H1 (cell line): ENCODE measurements at regions not wholly inside any gene's neighbourhood (a gene's known extent, or its start where the extent isn't known, plus 50 kb on each side); places are given as distances from the start of the nearest gene placed in this dataset.

Experiments used
- CTCF ChIA-PET: fragments of 300-600 bp; sonication (Branson Sonifier 250); formaldehyde crosslinking; loops from one replicate; lab custom pipeline; 2021; ENCODE audit not compliant: partially characterized antibody; lab: Charles Lee
- POLR2A ChIA-PET: fragments of 300-600 bp; sonication (Branson Sonifier 250); formaldehyde crosslinking; loops from one replicate; lab custom pipeline; 2021; ENCODE audit warnings: inconsistent platforms; ENCODE audit not compliant: partially characterized antibody; lab: Charles Lee
- DNase-seq, 2 experiments: peaks; one replicate each; pipeline versions ENCODE4 v3.0.0 to v3.0.0-alpha.2; 2010 to 2022; ENCODE audit warnings: low spot score in 2 of 2, low read depth in 1 of 2, mixed read lengths in 1 of 2
- FAIRE-seq: peaks from 2 replicates; lab custom pipeline; 2011; peaks lifted over from hg19 to GRCh38; lab: Jason Lieb, UNC
- H2AFZ ChIP-seq: 2 replicates; pipeline ENCODE4 v1.8.1; 2012; ENCODE audit warnings: low read length, inconsistent platforms
- H2AK5ac ChIP-seq: 2 replicates; pipeline ENCODE4 v1.6.1; 2013; ENCODE audit warnings: low read depth, low read length
- H2BK120ac ChIP-seq: replicated peaks from 2 replicates; pipeline ENCODE3; 2013; ENCODE audit warnings: low read depth, low read length, inconsistent platforms
- H2BK12ac ChIP-seq: 2 replicates; pipeline ENCODE4 v1.6.1; 2013; ENCODE audit warnings: low read depth, low read length
- H2BK15ac ChIP-seq: 2 replicates; pipeline ENCODE4 v1.6.1; 2013; ENCODE audit warnings: low read length
- H2BK20ac ChIP-seq: 2 replicates; pipeline ENCODE4 v1.6.1; 2013; ENCODE audit warnings: low read length
- H2BK5ac ChIP-seq: 2 replicates; pipeline ENCODE4 v1.6.1; 2013; ENCODE audit warnings: low read depth, low read length
- H3K14ac ChIP-seq: 2 replicates; pipeline ENCODE4 v1.6.1; 2013; ENCODE audit warnings: inconsistent platforms; ENCODE audit not compliant: insufficient read length
- H3K18ac ChIP-seq: 2 replicates; pipeline ENCODE4 v1.6.1; 2013; ENCODE audit warnings: low read length; ENCODE audit errors: extremely low read depth
- H3K23ac ChIP-seq: 2 replicates; pipeline ENCODE4 v1.6.1; 2013; ENCODE audit warnings: inconsistent platforms; ENCODE audit not compliant: insufficient read length
- H3K23me2 ChIP-seq: 2 replicates; pipeline ENCODE4 v1.6.1; 2013; ENCODE audit warnings: low read depth, low read length
- H3K27ac ChIP-seq: 2 replicates; pipeline ENCODE4 v1.6.1; 2011; ENCODE audit warnings: low read depth, low read length, inconsistent platforms
- H3K27me3 ChIP-seq, 4 experiments: replicated peaks in 1 of 4; 1 replicate in 1 of 4; 2 replicates in 3 of 4; pipeline versions ENCODE4 v1.6.1 to v1.8.1; 2011 to 2013; ENCODE audit warnings: low read length in 3 of 4, mild to moderate bottlenecking in 3 of 4, inconsistent platforms in 2 of 4, mixed read lengths in 2 of 4, moderate library complexity in 1 of 4; ENCODE audit not compliant: control insufficient read depth in 3 of 4, insufficient read depth in 3 of 4; ENCODE audit errors: extremely low read depth in 1 of 4
- H3K36me3 ChIP-seq, 4 experiments: 2 replicates each; pipeline versions ENCODE4 v1.6.1 to v1.8.1; 2011 to 2013; ENCODE audit warnings: mild to moderate bottlenecking in 4 of 4, low read length in 3 of 4, moderate library complexity in 2 of 4, control low read depth in 1 of 4, inconsistent platforms in 1 of 4; ENCODE audit not compliant: insufficient read depth in 4 of 4, control insufficient read depth in 2 of 4
- H3K4ac ChIP-seq: replicated peaks from 2 replicates; pipeline ENCODE3; 2013; ENCODE audit warnings: low read length, low read depth, mixed read lengths, inconsistent platforms; ENCODE audit not compliant: insufficient read length
- H3K4me1 ChIP-seq, 4 experiments: replicated peaks in 1 of 4; 1 replicate in 1 of 4; 2 replicates in 3 of 4; pipeline versions ENCODE4 v1.6.1 to v1.8.1; 2011 to 2013; ENCODE audit warnings: low read length in 3 of 4, inconsistent platforms in 2 of 4, mixed read lengths in 1 of 4; ENCODE audit not compliant: insufficient read depth in 4 of 4, control insufficient read depth in 3 of 4
- H3K4me2 ChIP-seq, 2 experiments: 2 replicates each; pipeline versions ENCODE4 v1.6.1 to v1.8.1; 2011 to 2013; ENCODE audit warnings: low read depth in 2 of 2, low read length in 2 of 2, control low read depth in 1 of 2, inconsistent platforms in 1 of 2, mild to moderate bottlenecking in 1 of 2; ENCODE audit not compliant: insufficient read depth in 1 of 2
- H3K4me3 ChIP-seq, 4 experiments: fragments of 200-600, 300-600 bp in 1 of 4; sonication (generic), shearing (Covaris generic), sonication (Bioruptor Twin) in 1 of 4; 2 replicates each; pipeline versions ENCODE4 v1.5.1 to v1.8.1; 2011 to 2016; ENCODE audit warnings: low read length in 4 of 4, low read depth in 3 of 4, control low read depth in 2 of 4, inconsistent platforms in 2 of 4, mild to moderate bottlenecking in 2 of 4, mixed read lengths in 1 of 4, moderate library complexity in 1 of 4; ENCODE audit not compliant: insufficient read depth in 2 of 4; ENCODE audit errors: extremely low read depth in 1 of 4
- H3K56ac ChIP-seq: replicated peaks from 2 replicates; pipeline ENCODE3; 2013; ENCODE audit warnings: low read depth, mild to moderate bottlenecking, mixed read lengths, low read length, inconsistent platforms; ENCODE audit not compliant: insufficient read length
- H3K79me1 ChIP-seq: 2 replicates; pipeline ENCODE4 v1.6.1; 2013; ENCODE audit warnings: low read depth, low read length, control low read depth
- H3K79me2 ChIP-seq, 2 experiments: 2 replicates each; pipeline versions ENCODE4 v1.6.1 to v1.8.1; 2012 to 2013; ENCODE audit warnings: low read length in 2 of 2, mild to moderate bottlenecking in 2 of 2, inconsistent platforms in 1 of 2; ENCODE audit not compliant: insufficient read depth in 2 of 2, control insufficient read depth in 1 of 2
- H3K9ac ChIP-seq, 4 experiments: replicated peaks in 1 of 4; 1 replicate in 1 of 4; 2 replicates in 3 of 4; pipeline versions ENCODE4 v1.6.1 to v1.8.1; 2011 to 2013; ENCODE audit warnings: low read depth in 3 of 4, low read length in 3 of 4, control low read depth in 2 of 4, mild to moderate bottlenecking in 2 of 4, moderate library complexity in 2 of 4, inconsistent platforms in 1 of 4; ENCODE audit errors: extremely low read depth in 1 of 4
- H3K9me3 ChIP-seq, 2 experiments: 2 replicates each; pipeline versions ENCODE4 v1.6.1 to v1.8.1; 2012 to 2013; ENCODE audit warnings: mild to moderate bottlenecking in 2 of 2, moderate library complexity in 2 of 2, control low read depth in 1 of 2, inconsistent platforms in 1 of 2, low read depth in 1 of 2, low read length in 1 of 2, mixed read lengths in 1 of 2; ENCODE audit not compliant: insufficient read depth in 2 of 2
- H4K20me1 ChIP-seq, 2 experiments: replicated peaks in 1 of 2; 2 replicates each; pipeline versions ENCODE3 to v1.8.1; 2011 to 2013; ENCODE audit warnings: inconsistent platforms in 2 of 2, low read length in 2 of 2, mild to moderate bottlenecking in 1 of 2; ENCODE audit not compliant: insufficient read depth in 2 of 2, control insufficient read depth in 1 of 2
- H4K5ac ChIP-seq: 2 replicates; pipeline ENCODE4 v1.6.1; 2013; ENCODE audit warnings: low read length, low read depth, mixed read lengths, inconsistent platforms; ENCODE audit not compliant: insufficient read length
- H4K8ac ChIP-seq: 2 replicates; pipeline ENCODE4 v1.8.0; 2013; ENCODE audit warnings: mild to moderate bottlenecking, moderate library complexity, low read length, inconsistent platforms; ENCODE audit not compliant: insufficient read depth; ENCODE audit errors: extremely low read depth
- H4K91ac ChIP-seq: replicated peaks from 2 replicates; pipeline ENCODE3; 2013; ENCODE audit warnings: low read length, mixed read lengths, inconsistent platforms; ENCODE audit not compliant: insufficient read length
- GABPA ChIP-seq: IDR thresholded peaks from 2 replicates; pipeline ENCODE4 v1.6.1; 2011; ENCODE audit warnings: mild to moderate bottlenecking, low read length, moderate library complexity, borderline replicate concordance; ENCODE audit not compliant: insufficient read depth
- HDAC2 ChIP-seq, 2 experiments: fragments of 300-600 bp in 1 of 2; sonication (generic) in 1 of 2; IDR thresholded peaks; 2 replicates each; pipeline ENCODE4 v1.6.1; 2011 to 2012; ENCODE audit warnings: low read depth in 2 of 2, low read length in 2 of 2, mild to moderate bottlenecking in 2 of 2, moderate library complexity in 2 of 2, borderline replicate concordance in 1 of 2, inconsistent platforms in 1 of 2
- SAP30 ChIP-seq: fragments of 300-600 bp; sonication (generic); IDR thresholded peaks from 2 replicates; pipeline ENCODE4 v1.7.1; 2012; ENCODE audit warnings: low read length, moderate library complexity, mild to moderate bottlenecking, inconsistent platforms; ENCODE audit not compliant: insufficient read depth, insufficient replicate concordance
- USF2 ChIP-seq: IDR thresholded peaks from 2 replicates; pipeline ENCODE4 v1.6.1; 2011; ENCODE audit warnings: low read length, improper control_type of control experiment
- ZNF274 ChIP-seq: IDR thresholded peaks from 2 replicates; pipeline ENCODE4 v1.7.0; 2012; ENCODE audit warnings: low read length, borderline replicate concordance; ENCODE audit errors: extremely low read depth
- WGBS, 2 experiments: shearing (Covaris generic) in 1 of 2; methylation state at CpG; one replicate each; pipeline versions ENCODE4 v1.1.6 to v1.1.7; 2013 to 2015; ENCODE audit warnings: low lambda C conversion rate in 2 of 2, mixed read lengths in 2 of 2, inconsistent platforms in 1 of 2, low coverage in 1 of 2, missing lambda C conversion rate in 1 of 2; ENCODE audit not compliant: insufficient replicate concordance in 2 of 2, insufficient coverage in 1 of 2, insufficient read length in 1 of 2; ENCODE audit errors: extremely low coverage in 1 of 2, missing lambda C conversion rate in 1 of 2; 5-methylcytosine and 5-hydroxymethylcytosine counted together

GRCh38 chr14:98548071-98548686 is 723.8 kb downstream of the BCL11B start:
- Histone ChIP-seq H3K9me3 (no peaks in the 10 kb centered on the region), H3K79me2 (no peaks in the 10 kb centered on the region), H3K4me1 (no peaks in the 10 kb centered on the region), H3K27ac (no peak overlapping the region), H2AK5ac (no peak overlapping the region), H3K27me3 (no peaks in the 10 kb centered on the region), H3K79me1 (no peaks in the 10 kb centered on the region), H3K23me2 (no peaks in the 10 kb centered on the region), H3K36me3 (no peaks in the 10 kb centered on the region), H2BK120ac (no peak overlapping the region), H2BK20ac (no peak overlapping the region), H4K5ac (no peak overlapping the region), H4K8ac (no peak overlapping the region), H3K14ac (no peak overlapping the region), H3K56ac (no peak overlapping the region), H4K91ac (no peak overlapping the region), H2BK15ac (no peak overlapping the region), H3K4me3 (no peak overlapping the region), H4K20me1 (no peaks in the 10 kb centered on the region), H2BK5ac (no peak overlapping the region), H3K4ac (no peak overlapping the region), H3K18ac (no peak overlapping the region), H3K4me2 (no peak overlapping the region), H2BK12ac (no peak overlapping the region), H2AFZ (no peak overlapping the region), H3K9ac (no peak overlapping the region), H3K23ac (no peak overlapping the region)
- no peak for TF ChIP-seq GABPA
- TF ChIP-seq ZNF274, result no peak
- TF ChIP-seq HDAC2 (IDR thresholded peaks at IDR 0.05; ENCODE audit: borderline replicate concordance in 1 of 2, low read depth in 2 of 2, low read length in 2 of 2), result no peak
- no peak for TF ChIP-seq USF2
- no peak for TF ChIP-seq SAP30
- WGBS, 2 experiments, result 95% methylated on average over 6 of the region's 6 CpGs; no CpG with 5 or more reads in 1 of the 2 experiments
- CTCF ChIA-PET, result no interaction called here
- POLR2A ChIA-PET, result no interaction called here
- DNase-seq, result no peak
- no peak for FAIRE-seq
